Prostate gland (tissue), 2 donors: ENCODE measurements at regions not wholly inside any gene's neighbourhood (a gene's known extent, or its start where the extent isn't known, plus 50 kb on each side); places are given as distances from the start of the nearest gene placed in this dataset.

ENCODE experiments used
- DNase-seq: peaks from one replicate; pipeline ENCODE4 v3.0.0-alpha.2; 2019; ENCODE audit warnings: low spot score
- H3K27ac ChIP-seq, 2 donors: fragments of 200-600 bp; sonication (generic); 2 replicates each; pipeline ENCODE4 v1.5.1; 2017 to 2019
- H3K27me3 ChIP-seq: fragments of 200-600 bp; sonication (generic); replicated peaks from 2 replicates; pipeline ENCODE4 v1.5.1; 2019; ENCODE audit not compliant: insufficient read depth
- H3K36me3 ChIP-seq, 2 donors: fragments of 200-600 bp; sonication (generic); 1 replicate in 1 of 2; 2 replicates in 1 of 2; pipeline versions ENCODE4 v1.5.1 to v1.8.1; 2017 to 2019
- H3K4me1 ChIP-seq: fragments of 200-600 bp; sonication (generic); replicated peaks from 2 replicates; pipeline ENCODE4 v1.5.1; 2019
- H3K4me3 ChIP-seq, 2 donors: fragments of 200-600 bp; sonication (generic); 2 replicates each; pipeline ENCODE4 v1.5.1; 2017 to 2019
- H3K9me3 ChIP-seq: fragments of 200-600 bp; sonication (generic); 2 replicates; pipeline ENCODE4 v1.5.1; 2017
- CTCF ChIP-seq, 4 experiments: fragments of 200-600 bp in 2 of 4; fragments of 450-650 bp in 2 of 4; sonication (generic) in 2 of 4; IDR thresholded peaks; 1 replicate in 3 of 4; 2 replicates in 1 of 4; pipeline ENCODE4 v1.5.1; 2016 to 2019; ENCODE audit warnings: antibody characterized with exemption in 4 of 4, mild to moderate bottlenecking in 2 of 4, moderate library complexity in 2 of 4
- POLR2A ChIP-seq: fragments of 450-650 bp; IDR thresholded peaks from one replicate; pipeline ENCODE4 v1.6.1; 2016; ENCODE audit warnings: antibody characterized with exemption, mild to moderate bottlenecking
- POLR2AphosphoS5 ChIP-seq: sonication (generic); formaldehyde crosslinking; IDR thresholded peaks from one replicate; pipeline ENCODE4 v1.6.1; 2017; ENCODE audit warnings: antibody characterized with exemption
- WGBS: methylation state at CpG from one replicate; pipeline ENCODE4 v1.1.5; 2018; 5-methylcytosine and 5-hydroxymethylcytosine counted together
- intact Hi-C: fragments of 100-400 bp; cut with DNase I; formaldehyde crosslinking; loops from one replicate; pipeline ENCODE4 v1.14.2; 2022

DNA sequence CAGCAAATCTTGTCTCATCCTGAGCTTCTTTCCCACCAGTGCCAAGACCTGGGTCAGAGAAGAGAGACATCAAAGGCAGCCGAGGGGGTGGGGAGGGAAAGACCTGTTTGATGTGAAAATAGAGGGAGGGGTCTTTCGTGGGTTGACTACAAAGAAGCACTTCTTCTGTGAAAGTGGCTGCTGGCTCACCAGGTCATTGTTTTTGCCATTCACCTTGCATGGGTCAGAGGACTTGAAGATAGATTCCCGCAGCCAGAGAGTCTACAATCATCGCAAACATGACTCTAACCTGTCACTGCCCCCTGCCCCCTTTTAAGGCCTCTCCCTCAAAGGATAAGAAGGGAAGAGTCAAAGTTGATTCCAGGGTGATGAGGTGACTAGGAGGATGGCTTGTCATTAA is 166.1 kb upstream of the BMPER start:
- WGBS, result 92% methylated on average over 4 of the region's 4 CpGs
- Histone ChIP-seq H3K4me3 (no peak overlapping the region), H3K9me3 (no peaks in the 10 kb centered on the region), H3K27me3 (no peaks in the 10 kb centered on the region), H3K4me1 (no peaks in the 10 kb centered on the region), H3K36me3 (no peaks in the 10 kb centered on the region), H3K27ac (no peak overlapping the region)
- no peak for TF ChIP-seq POLR2AphosphoS5
- intact Hi-C loops, result loop anchor here (10.0 kb wide), 1 partner anchor 314 kb away; no protein-coding TSS in a partner anchor
- DNase-seq, result no peak

DNA sequence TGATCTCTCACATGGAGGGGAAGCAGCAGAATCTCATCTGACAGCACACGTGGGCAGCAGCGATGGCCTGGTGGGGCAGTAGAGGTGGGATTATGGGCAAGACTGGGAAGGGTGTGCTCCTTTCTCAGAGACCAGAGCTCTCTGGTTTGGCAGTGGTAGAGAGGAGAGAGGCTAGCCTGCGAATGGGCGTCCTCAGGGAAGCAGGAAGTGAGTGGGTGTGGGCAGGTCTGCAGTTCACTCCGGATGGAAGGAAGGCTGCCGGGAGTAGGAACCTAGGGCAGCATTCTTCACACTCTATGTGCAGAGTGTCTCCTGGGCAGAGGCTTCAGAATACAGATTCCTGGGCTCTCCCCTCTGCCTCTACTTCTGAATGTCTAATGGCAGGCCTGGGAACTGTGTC is 162.8 kb upstream of the BMPER start:
- no peaks in the 10 kb centered on the region for H3K4me1 ChIP-seq
- TF ChIP-seq CTCF (IDR thresholded peaks at IDR 0.05) (no peak), POLR2AphosphoS5 (no peak), POLR2A (no peak)
- H3K27ac ChIP-seq, result peak overlapping the region; percentile 45 to 55
- no peaks in the 10 kb centered on the region for H3K9me3 ChIP-seq
- H3K36me3 ChIP-seq, result no peaks in the 10 kb centered on the region
- no peak for DNase-seq
- H3K4me3 ChIP-seq, result no peak overlapping the region
- no peaks in the 10 kb centered on the region for H3K27me3 ChIP-seq
- intact Hi-C loops, result loop anchor here (10.0 kb wide), 1 partner anchor 498 kb away; no protein-coding TSS in a partner anchor
- WGBS, result 87% methylated on average over 6 of the region's 6 CpGs

DNA sequence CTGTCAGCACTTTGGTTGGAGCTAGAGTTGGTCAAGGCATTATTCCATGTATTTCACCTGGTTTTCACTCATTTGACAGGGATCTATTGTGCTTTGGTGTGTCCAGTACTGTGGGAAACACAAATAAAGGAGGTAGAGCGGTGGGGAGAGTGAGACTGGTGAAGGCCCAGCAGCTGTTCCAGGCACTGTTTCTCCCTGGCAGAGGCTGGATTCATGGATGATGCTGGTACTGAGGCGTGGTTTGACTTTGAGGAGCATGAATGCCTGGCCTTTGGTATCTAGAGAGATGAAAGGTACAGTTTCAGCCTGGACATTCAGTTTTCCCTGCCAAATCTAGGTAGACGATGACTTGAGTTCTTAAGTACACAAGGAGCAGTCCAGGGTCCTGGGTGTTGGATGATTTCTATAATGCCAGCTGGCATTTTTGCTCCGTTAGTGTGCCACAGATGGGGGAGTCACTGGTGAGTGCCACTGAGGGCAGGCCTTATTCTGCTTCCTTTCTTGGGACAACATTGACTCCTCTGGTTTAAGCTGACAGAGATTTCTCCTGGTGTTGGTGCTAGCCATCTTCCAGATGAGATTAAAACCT is 162.2 kb upstream of the BMPER start:
- no peak overlapping the region for H3K4me3 ChIP-seq
- H3K9me3 ChIP-seq, result no peaks in the 10 kb centered on the region
- intact Hi-C loops, result loop anchor here (10.0 kb wide), 1 partner anchor 498 kb away; no protein-coding TSS in a partner anchor
- H3K4me1 ChIP-seq, result no peaks in the 10 kb centered on the region
- H3K27me3 ChIP-seq, result no peaks in the 10 kb centered on the region
- 74% methylated on average over 4 of the region's 4 CpGs for WGBS
- no peak for TF ChIP-seq POLR2AphosphoS5
- no peak for TF ChIP-seq CTCF (IDR thresholded peaks at IDR 0.05)
- no peak for TF ChIP-seq POLR2A
- no peaks in the 10 kb centered on the region for H3K36me3 ChIP-seq
- no peak for DNase-seq
- H3K27ac ChIP-seq, result peak overlapping the region; percentile 45 to 55

DNA sequence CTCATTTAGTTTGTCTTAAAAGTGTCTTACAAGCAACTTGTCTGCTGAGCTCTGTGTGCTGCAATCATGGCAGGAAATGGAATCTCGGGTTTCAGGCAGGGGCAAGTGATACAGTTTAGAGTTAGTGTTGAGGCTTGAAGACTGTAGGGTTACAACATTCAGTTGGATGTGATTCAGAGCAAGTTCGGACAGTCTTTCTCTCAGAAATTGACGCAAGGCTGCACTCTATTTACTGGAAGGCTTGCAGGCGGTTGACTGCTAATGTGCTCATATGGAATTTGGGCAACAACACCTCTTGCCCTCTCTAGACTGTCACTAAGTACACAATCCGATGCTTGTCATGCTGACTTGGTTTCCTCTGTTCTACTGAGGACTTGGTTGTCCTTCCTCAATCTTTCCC is 161.7 kb upstream of the BMPER start:
- peak overlapping the region in 1 of 2 donors; percentile 59 for H3K27ac ChIP-seq

More for the DNA sequence above, 161.7 kb upstream of the BMPER start:
- Histone ChIP-seq H3K27me3 (no peaks in the 10 kb centered on the region), H3K4me1 (no peaks in the 10 kb centered on the region), H3K36me3 (no peaks in the 10 kb centered on the region), H3K4me3 (no peak overlapping the region), H3K9me3 (no peaks in the 10 kb centered on the region)
- WGBS, result 64% methylated on average over 5 of the region's 5 CpGs
- TF ChIP-seq POLR2AphosphoS5 (peak; percentile 82), CTCF (IDR thresholded peaks at IDR 0.05) (no peak), POLR2A (no peak)
- peak; percentile 72 for DNase-seq
- intact Hi-C loops, result loop anchor here (10.0 kb wide), 1 partner anchor 499 kb away; no protein-coding TSS in a partner anchor
